ENCODE measurements at regions not wholly inside any gene's neighbourhood (a gene's known extent, or its start where the extent isn't known, plus 50 kb on each side); places are given as distances from the start of the nearest gene placed in this dataset.

GRCh38 chr13:109385242-109385560 is 401.2 kb downstream of the IRS2 start:
- TF ChIP-seq CTCF (conservative IDR thresholded peaks at IDR 0.05) (no peak), ZFX (IDR thresholded peaks at IDR 0.05) (no peak)
